AG09309 (cell line): ENCODE measurements at regions not wholly inside any gene's neighbourhood (a gene's known extent, or its start where the extent isn't known, plus 50 kb on each side); places are given as distances from the start of the nearest gene placed in this dataset.

Source experiments
- DNase-seq: peaks from one replicate; pipeline ENCODE4 v3.0.0-alpha.2; 2010; ENCODE audit warnings: low read depth
- H3K4me3 ChIP-seq: 2 replicates; pipeline ENCODE4 v1.5.1; 2011; ENCODE audit warnings: mild to moderate bottlenecking, low read depth, low read length, moderate library complexity; ENCODE audit not compliant: control insufficient read depth
- CTCF ChIP-seq: IDR thresholded peaks from 2 replicates; pipeline ENCODE4 v1.5.1; 2011; ENCODE audit warnings: mild to moderate bottlenecking, low read depth, low read length, inconsistent platforms; ENCODE audit not compliant: insufficient read depth, control insufficient read depth; ENCODE audit errors: missing control alignments

- no peak for DNase-seq
- no peak for TF ChIP-seq CTCF
Observed at GRCh38 chr2:6590442-6590841, 275.3 kb downstream of the CMPK2 start.

GRCh38 chr2:6602471-6602870, 263.2 kb downstream of the CMPK2 start:
- H3K4me3 ChIP-seq = no peak overlapping the region
- no peak for TF ChIP-seq CTCF
- no peak for DNase-seq

More at GRCh38 chr2:6590442-6590841, 275.3 kb downstream of the CMPK2 start:
- H3K4me3 ChIP-seq = no peak overlapping the region

GRCh38 chr2:6605836-6606505, 259.7 kb downstream of the CMPK2 start:
- DNase-seq = no peak
- no peak for TF ChIP-seq CTCF
- H3K4me3 ChIP-seq = no peak overlapping the region

- H3K4me3 ChIP-seq = no peak overlapping the region
- DNase-seq = no peak
- TF ChIP-seq CTCF = no peak
Observed at GRCh38 chr2:6617794-6618193, 247.9 kb downstream of the CMPK2 start.

- no peak overlapping the region for H3K4me3 ChIP-seq
- no peak for DNase-seq
- TF ChIP-seq CTCF = no peak
Observed at GRCh38 chr2:6618201-6618600, 247.5 kb downstream of the CMPK2 start.

- TF ChIP-seq CTCF = no peak
- no peak overlapping the region for H3K4me3 ChIP-seq
- no peak for DNase-seq
Observed at GRCh38 chr2:6623746-6624145, 242.0 kb downstream of the CMPK2 start.
